CD8-positive, alpha-beta memory T cell (primary cell): ENCODE measurements at regions not wholly inside any gene's neighbourhood (a gene's known extent, or its start where the extent isn't known, plus 50 kb on each side); places are given as distances from the start of the nearest gene placed in this dataset.
"Not testable (repeated sequence)": the region's sequence is repeated elsewhere in the genome, so short reads cannot be mapped to it uniquely, and the experiment has no call there.

Source experiments
- CTCF ChIA-PET: fragments of 350-600 bp; sonication (Branson Sonifier 250); formaldehyde crosslinking; loops from one replicate; lab custom pipeline; 2021; ENCODE audit warnings: antibody characterized with exemption; lab: Charles Lee
- POLR2A ChIA-PET: fragments of 350-600 bp; sonication (Branson Sonifier 250); formaldehyde crosslinking; loops from one replicate; lab custom pipeline; 2021; ENCODE audit warnings: antibody characterized with exemption; lab: Charles Lee
- DNase-seq, 5 donors: peaks; one replicate each; pipeline versions ENCODE4 v3.0.0 to v3.0.0-alpha.2; 2020 to 2022; ENCODE audit warnings: mixed read lengths in 1 of 5
- H3K27ac ChIP-seq: one replicate; pipeline ENCODE4 v1.7.0; 2013; ENCODE audit warnings: low read depth, mild to moderate bottlenecking, low read length, moderate library complexity
- H3K27me3 ChIP-seq: 2 replicates; pipeline ENCODE4 v1.7.0; 2013; ENCODE audit warnings: low read length, mild to moderate bottlenecking; ENCODE audit not compliant: insufficient read depth, poor library complexity, severe bottlenecking
- H3K36me3 ChIP-seq: 2 replicates; pipeline ENCODE4 v1.7.0; 2013; ENCODE audit warnings: mild to moderate bottlenecking, low read length, moderate library complexity; ENCODE audit not compliant: insufficient read depth
- H3K4me1 ChIP-seq: 2 replicates; pipeline ENCODE4 v1.7.0; 2013; ENCODE audit warnings: mild to moderate bottlenecking, low read length, moderate library complexity; ENCODE audit not compliant: insufficient read depth
- H3K4me3 ChIP-seq: 2 replicates; pipeline ENCODE4 v1.7.0; 2013; ENCODE audit warnings: mild to moderate bottlenecking, low read length
- H3K9me3 ChIP-seq: 2 replicates; pipeline ENCODE4 v1.7.0; 2013; ENCODE audit warnings: mild to moderate bottlenecking, low read length
- H3K27ac Mint-ChIP-seq, 8 donors: one replicate each; pipeline ENCODE4 v1.8.0; 2020 to 2021; ENCODE audit warnings: mixed read lengths in 8 of 8, mild to moderate bottlenecking in 6 of 8, inconsistent platforms in 3 of 8, moderate library complexity in 3 of 8
- H3K27me3 Mint-ChIP-seq, 2 donors: one replicate each; pipeline ENCODE4 v1.8.0; 2020 to 2021; ENCODE audit warnings: mixed read lengths in 2 of 2, mild to moderate bottlenecking in 1 of 2, moderate library complexity in 1 of 2
- H3K36me3 Mint-ChIP-seq, 3 donors: one replicate each; pipeline ENCODE4 v1.8.0; 2020 to 2021; ENCODE audit warnings: mixed read lengths in 3 of 3, inconsistent platforms in 1 of 3, mild to moderate bottlenecking in 1 of 3
- H3K4me1 Mint-ChIP-seq, 3 donors: one replicate each; pipeline ENCODE4 v1.8.0; 2020 to 2021; ENCODE audit warnings: mixed read lengths in 3 of 3, inconsistent platforms in 1 of 3, mild to moderate bottlenecking in 1 of 3
- H3K4me3 Mint-ChIP-seq, 7 donors: one replicate each; pipeline ENCODE4 v1.8.0; 2020 to 2021; ENCODE audit warnings: mixed read lengths in 7 of 7, mild to moderate bottlenecking in 6 of 7, moderate library complexity in 4 of 7, inconsistent platforms in 2 of 7
- H3K9me3 Mint-ChIP-seq, 5 donors: one replicate each; pipeline ENCODE4 v1.8.0; 2020 to 2022; ENCODE audit warnings: mixed read lengths in 5 of 5, mild to moderate bottlenecking in 3 of 5, moderate library complexity in 2 of 5, inconsistent platforms in 1 of 5

GRCh38 chr3:10109-10996 lies 186.2 kb upstream of the CHL1 start:
- H3K36me3 Mint-ChIP-seq, H3K4me3 ChIP-seq, H3K27me3 Mint-ChIP-seq, CTCF ChIA-PET, H3K36me3 ChIP-seq, H3K27ac Mint-ChIP-seq, H3K4me1 ChIP-seq, DNase-seq, H3K27me3 ChIP-seq, H3K4me3 Mint-ChIP-seq, H3K9me3 ChIP-seq, H3K9me3 Mint-ChIP-seq, H3K4me1 Mint-ChIP-seq, POLR2A ChIA-PET, H3K27ac ChIP-seq: not testable (repeated sequence)

- peaks cover 4% of the 10 kb centered on the region in 2 donors for H3K27me3 Mint-ChIP-seq
- H3K4me1 Mint-ChIP-seq, result no peaks in the 10 kb centered on the region
- DNase-seq, result peak in 1 of 5 donors; percentile 43
- POLR2A ChIA-PET, result no interaction called here
- no peak overlapping the region for H3K27ac ChIP-seq
- H3K36me3 ChIP-seq, result no peaks in the 10 kb centered on the region
- CTCF ChIA-PET, result no interaction called here
- H3K4me1 ChIP-seq, result no peaks in the 10 kb centered on the region
- no peaks in the 10 kb centered on the region for H3K9me3 ChIP-seq
- H3K36me3 Mint-ChIP-seq, result no peaks in the 10 kb centered on the region
- no peaks in the 10 kb centered on the region for H3K27me3 ChIP-seq
- peak overlapping the region in 4 of 8 donors; percentile 57 to 87 (median 76) for H3K27ac Mint-ChIP-seq
- peaks cover 0 to 5% (median 2%) of the 10 kb centered on the region in 5 donors for H3K9me3 Mint-ChIP-seq
- no peak overlapping the region for H3K4me3 ChIP-seq
- peak overlapping the region in 3 of 7 donors; percentile 28 to 82 (median 67) for H3K4me3 Mint-ChIP-seq
Observed at GRCh38 chr3:11734-12133, 184.8 kb upstream of the CHL1 start.

GRCh38 chr3:14652-15051 lies 181.9 kb upstream of the CHL1 start:
- Mint-ChIP-seq H3K27me3 (peaks cover 5 to 9% of the 10 kb centered on the region in 2 donors), H3K4me1 (no peaks in the 10 kb centered on the region), H3K4me3 (no peak overlapping the region), H3K36me3 (no peaks in the 10 kb centered on the region), H3K27ac (no peak overlapping the region), H3K9me3 (peaks cover 0 to 5% (median 2%) of the 10 kb centered on the region in 5 donors)
- no peaks in the 10 kb centered on the region for H3K9me3 ChIP-seq
- no peaks in the 10 kb centered on the region for H3K36me3 ChIP-seq
- DNase-seq, result no peak
- ChIA-PET CTCF (no interaction called here), POLR2A (no interaction called here)
- no peak overlapping the region for H3K4me3 ChIP-seq
- no peaks in the 10 kb centered on the region for H3K4me1 ChIP-seq
- H3K27me3 ChIP-seq, result no peaks in the 10 kb centered on the region
- no peak overlapping the region for H3K27ac ChIP-seq

- H3K4me1 ChIP-seq, result no peaks in the 10 kb centered on the region
Observed at GRCh38 chr3:16366-16765, 180.2 kb upstream of the CHL1 start.

GRCh38 chr3:20421-20820 lies 176.1 kb upstream of the CHL1 start:
- no peaks in the 10 kb centered on the region for H3K4me1 Mint-ChIP-seq
- Histone ChIP-seq H3K27me3 (no peaks in the 10 kb centered on the region), H3K9me3 (no peaks in the 10 kb centered on the region), H3K36me3 (no peaks in the 10 kb centered on the region), H3K4me3 (no peak overlapping the region), H3K4me1 (no peaks in the 10 kb centered on the region), H3K27ac (no peak overlapping the region)
- H3K36me3 Mint-ChIP-seq, result no peaks in the 10 kb centered on the region
- no peak overlapping the region for H3K4me3 Mint-ChIP-seq
- CTCF ChIA-PET, result no interaction called here
- no peak for DNase-seq
- no peaks in the 10 kb centered on the region for H3K9me3 Mint-ChIP-seq
- POLR2A ChIA-PET, result no interaction called here
- no peak overlapping the region for H3K27ac Mint-ChIP-seq
- peaks cover 7 to 32% of the 10 kb centered on the region in 2 donors for H3K27me3 Mint-ChIP-seq

More at GRCh38 chr3:16366-16765, 180.2 kb upstream of the CHL1 start:
- Mint-ChIP-seq H3K4me1 (no peaks in the 10 kb centered on the region), H3K27ac (no peak overlapping the region), H3K36me3 (no peaks in the 10 kb centered on the region), H3K27me3 (peaks cover 6 to 18% of the 10 kb centered on the region in 2 donors), H3K9me3 (peaks cover 0 to 5% (median 2%) of the 10 kb centered on the region in 5 donors), H3K4me3 (no peak overlapping the region)
- ChIA-PET CTCF (no interaction called here), POLR2A (no interaction called here)
- no peak for DNase-seq
- no peaks in the 10 kb centered on the region for H3K27me3 ChIP-seq
- no peaks in the 10 kb centered on the region for H3K36me3 ChIP-seq
- H3K4me3 ChIP-seq, result no peak overlapping the region
- H3K27ac ChIP-seq, result no peak overlapping the region
- no peaks in the 10 kb centered on the region for H3K9me3 ChIP-seq

- ChIA-PET CTCF (no interaction called here), POLR2A (no interaction called here)
- Histone ChIP-seq H3K27ac (no peak overlapping the region), H3K36me3 (no peaks in the 10 kb centered on the region), H3K9me3 (no peaks in the 10 kb centered on the region), H3K4me1 (no peaks in the 10 kb centered on the region), H3K4me3 (no peak overlapping the region), H3K27me3 (no peaks in the 10 kb centered on the region)
- peaks cover 0 to 1% (median 0%) of the 10 kb centered on the region in 5 donors for H3K9me3 Mint-ChIP-seq
- H3K27ac Mint-ChIP-seq, result no peak overlapping the region
- no peak overlapping the region for H3K4me3 Mint-ChIP-seq
- no peaks in the 10 kb centered on the region for H3K36me3 Mint-ChIP-seq
- DNase-seq, result no peak
- H3K4me1 Mint-ChIP-seq, result no peaks in the 10 kb centered on the region
- peaks cover 6 to 30% of the 10 kb centered on the region in 2 donors for H3K27me3 Mint-ChIP-seq
Observed at GRCh38 chr3:24006-24405, 172.6 kb upstream of the CHL1 start.

- ChIA-PET POLR2A (no interaction called here), CTCF (no interaction called here)
- Mint-ChIP-seq H3K36me3 (no peaks in the 10 kb centered on the region), H3K9me3 (peaks cover 0 to 4% (median 0%) of the 10 kb centered on the region in 5 donors), H3K4me3 (no peak overlapping the region), H3K27ac (no peak overlapping the region), H3K4me1 (no peaks in the 10 kb centered on the region), H3K27me3 (peaks cover 6 to 30% of the 10 kb centered on the region in 2 donors)
- no peaks in the 10 kb centered on the region for H3K36me3 ChIP-seq
- H3K4me3 ChIP-seq, result no peak overlapping the region
- no peak for DNase-seq
- H3K27ac ChIP-seq, result no peak overlapping the region
- H3K27me3 ChIP-seq, result no peaks in the 10 kb centered on the region
- H3K9me3 ChIP-seq, result no peaks in the 10 kb centered on the region
- H3K4me1 ChIP-seq, result no peaks in the 10 kb centered on the region
Observed at GRCh38 chr3:25056-25455, 171.5 kb upstream of the CHL1 start.

GRCh38 chr3:35985-36384 lies 160.6 kb upstream of the CHL1 start:
- H3K4me1 ChIP-seq, CTCF ChIA-PET, H3K9me3 ChIP-seq, H3K36me3 ChIP-seq, H3K4me3 Mint-ChIP-seq, POLR2A ChIA-PET, H3K4me1 Mint-ChIP-seq, H3K9me3 Mint-ChIP-seq, H3K27ac ChIP-seq, H3K27me3 Mint-ChIP-seq, H3K27me3 ChIP-seq, H3K36me3 Mint-ChIP-seq, DNase-seq, H3K4me3 ChIP-seq: not testable (repeated sequence)
- peak overlapping the region in 1 of 8 donors; percentile 76 for H3K27ac Mint-ChIP-seq
